ENCODE measurements at regions not wholly inside any gene's neighbourhood (a gene's known extent, or its start where the extent isn't known, plus 50 kb on each side); places are given as distances from the start of the nearest gene placed in this dataset.
"Not testable (repeated sequence)": the region's sequence is repeated elsewhere in the genome, so short reads cannot be mapped to it uniquely, and the experiment has no call there.

DNA sequence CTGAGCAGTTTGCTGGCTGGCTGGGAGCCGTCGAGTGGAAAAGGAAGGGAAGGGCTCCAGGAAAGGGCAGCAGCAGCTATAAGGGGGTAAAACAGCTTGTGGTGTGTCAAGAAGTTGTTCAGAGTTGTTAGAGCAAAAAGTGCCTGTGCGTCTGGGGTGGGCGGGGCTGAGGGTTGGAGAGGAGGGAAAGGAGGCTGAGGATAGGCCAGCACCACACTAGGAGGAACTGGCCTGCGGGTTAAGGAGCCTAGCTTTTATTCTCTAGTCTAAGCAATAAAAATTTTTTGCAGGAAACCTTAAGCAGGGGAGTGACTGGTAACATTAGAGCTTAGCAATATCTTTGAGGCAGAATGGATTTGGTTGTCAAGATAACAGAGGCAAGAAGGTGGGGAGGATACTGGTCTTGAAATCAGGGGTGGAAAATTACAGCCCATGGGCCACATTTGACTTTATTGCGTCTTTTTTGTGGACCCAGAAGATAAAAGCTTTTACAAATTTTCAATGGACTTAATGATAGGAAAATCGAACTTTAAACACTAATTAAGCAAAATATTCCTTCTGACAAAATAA, 134.5 kb upstream of the AADACL2 start:
- FAIRE-seq (no peak), DNase-seq (ENCODE audit: low spot score in 2 of 2) (no peak)

DNA sequence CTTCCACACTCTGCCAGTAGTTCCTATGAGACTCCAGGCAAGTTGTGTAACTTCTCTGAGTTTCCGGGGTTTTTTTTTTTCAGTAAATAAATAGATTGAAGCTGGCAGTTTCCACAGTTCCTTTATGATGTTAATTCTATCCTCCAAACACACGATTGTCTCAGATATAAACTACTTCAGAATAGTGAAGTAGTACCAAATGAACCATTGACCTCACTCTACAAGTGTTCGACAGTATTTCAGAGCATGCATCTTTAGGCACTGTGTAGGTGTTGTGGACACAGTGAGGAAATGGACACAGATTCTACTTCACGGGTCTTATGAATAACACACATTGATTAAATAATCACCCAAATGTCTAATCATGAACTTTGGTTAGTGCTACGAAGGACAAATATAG, 136.1 kb upstream of the IGSF10 start:
- FAIRE-seq (no peak), DNase-seq (ENCODE audit: low spot score in 2 of 2) (no peak)

DNA sequence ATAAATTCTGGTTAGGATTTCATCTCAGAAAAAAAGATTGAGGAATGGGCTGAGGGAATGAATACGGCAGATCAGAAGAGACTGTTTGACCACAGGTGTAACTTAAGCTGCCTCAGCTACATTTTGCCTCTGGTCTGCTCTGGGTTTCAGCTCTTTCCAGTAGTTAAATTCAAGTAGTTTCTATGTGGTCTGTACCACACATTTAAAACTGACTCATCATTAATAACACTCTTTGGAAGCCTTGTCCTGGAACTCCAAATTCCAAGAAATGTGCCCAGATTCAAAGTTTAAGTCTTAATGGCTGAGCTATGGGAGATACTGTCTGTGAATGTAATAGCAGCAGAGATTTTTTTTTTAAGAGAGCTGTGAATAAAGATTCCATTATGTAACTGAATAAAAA, 133.1 kb upstream of the IGSF10 start:
- DNase-seq (ENCODE audit: low spot score in 2 of 2): no peak
- FAIRE-seq: no peak

DNA sequence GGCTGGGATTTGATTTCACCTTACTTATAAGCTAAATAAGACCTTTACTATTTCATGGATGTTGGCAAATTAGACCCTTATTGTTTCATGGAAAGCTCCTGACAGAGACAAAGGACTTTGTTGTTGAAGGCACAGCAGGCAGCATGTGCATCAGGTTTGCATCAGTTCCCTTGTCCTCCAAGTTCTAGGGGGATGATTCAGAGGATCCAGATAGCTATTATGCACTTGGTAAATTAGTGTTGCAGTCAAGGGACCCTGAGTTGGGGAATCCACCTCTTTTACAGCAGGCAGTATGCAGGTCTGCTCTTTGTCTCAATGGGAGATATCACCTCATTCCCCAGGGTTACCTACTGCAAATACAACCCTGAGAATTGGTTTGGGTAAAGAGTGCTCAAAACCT, 131.4 kb upstream of the IGSF10 start:
- FAIRE-seq (no peak), DNase-seq (ENCODE audit: low spot score in 2 of 2) (no peak)

DNA sequence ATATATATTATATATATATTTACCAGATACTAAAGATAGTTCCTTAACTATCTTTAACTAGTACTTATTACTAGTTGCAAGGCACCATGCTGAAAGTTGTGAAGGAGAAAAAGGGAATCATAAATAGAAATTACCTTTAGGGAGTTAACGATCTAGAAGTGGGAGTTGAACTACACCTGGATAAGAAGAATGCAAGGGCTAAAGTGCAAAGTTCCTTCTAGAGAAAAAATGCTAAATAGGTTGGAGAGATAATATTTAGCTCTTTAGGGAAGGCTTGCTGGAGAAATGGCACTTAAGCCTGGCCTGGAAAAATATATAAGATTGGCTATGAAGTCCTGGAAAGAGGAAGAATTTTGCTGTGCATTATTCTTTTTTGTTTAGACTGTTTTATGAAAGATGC, 130.6 kb upstream of the IGSF10 start:
- DNase-seq (ENCODE audit: low spot score in 2 of 2) (no peak), FAIRE-seq (no peak)

DNA sequence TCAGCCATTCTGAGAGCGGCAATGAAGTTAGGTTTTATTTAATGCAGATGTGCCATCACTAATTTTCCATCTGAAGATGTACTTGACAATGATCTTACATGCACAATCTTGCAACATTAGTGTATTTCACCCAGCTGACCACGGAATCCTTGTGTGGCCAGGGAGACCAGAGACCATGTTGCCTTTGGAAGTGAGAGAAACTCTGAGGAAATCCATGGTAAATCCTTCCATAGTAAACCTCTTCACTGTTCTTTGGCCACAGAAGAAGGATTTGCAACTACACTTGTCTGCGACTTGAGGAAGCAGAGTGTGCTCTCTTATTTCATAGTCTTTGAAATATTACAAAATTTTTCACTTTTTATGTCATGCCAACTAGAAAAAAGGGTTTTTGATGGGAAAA, 128.4 kb upstream of the IGSF10 start:
- DNase-seq (ENCODE audit: low spot score in 2 of 2) (no peak), FAIRE-seq (no peak)

DNA sequence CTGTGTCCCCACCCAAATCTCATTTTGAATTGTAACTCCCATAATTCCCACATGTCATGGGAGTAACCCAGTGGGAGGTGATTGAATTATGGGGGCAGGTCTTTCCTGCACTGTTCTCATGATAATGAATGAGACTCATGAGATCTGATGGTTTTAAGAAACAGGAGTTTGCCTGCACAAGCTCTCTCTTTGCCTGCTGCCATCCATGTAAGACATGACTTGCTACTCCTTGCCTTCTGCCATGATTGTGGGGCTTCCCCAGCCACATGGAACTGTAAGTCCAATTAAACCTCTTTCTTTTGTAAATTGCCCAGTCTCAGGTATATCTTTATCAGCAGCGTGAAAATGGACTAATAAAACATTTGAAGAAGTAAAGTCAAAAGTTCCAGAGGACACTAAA, 126.8 kb upstream of the IGSF10 start:
- FAIRE-seq; DNase-seq (ENCODE audit: low spot score in 2 of 2): not testable (repeated sequence)

DNA sequence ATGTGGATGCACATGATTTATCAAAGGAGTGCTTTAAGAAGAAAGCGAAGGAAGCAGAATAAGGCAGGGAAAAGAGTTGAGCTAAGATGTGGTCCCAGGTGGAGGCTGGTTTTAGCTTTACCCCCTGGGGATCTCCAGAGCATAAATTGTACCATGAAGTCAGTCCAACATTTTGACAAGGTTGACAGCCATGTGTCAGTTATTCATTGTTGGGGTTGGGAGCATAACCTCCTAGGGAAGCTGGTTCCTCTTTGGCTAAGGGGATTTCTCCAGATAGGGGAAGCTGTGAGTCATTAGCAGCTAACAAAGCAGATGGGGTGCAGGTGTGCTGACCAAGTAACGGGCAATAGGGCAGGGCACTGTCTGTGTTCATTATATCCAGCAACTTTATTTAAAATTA, 123.7 kb upstream of the IGSF10 start:
- FAIRE-seq (no peak), DNase-seq (ENCODE audit: low spot score in 2 of 2) (no peak)

DNA sequence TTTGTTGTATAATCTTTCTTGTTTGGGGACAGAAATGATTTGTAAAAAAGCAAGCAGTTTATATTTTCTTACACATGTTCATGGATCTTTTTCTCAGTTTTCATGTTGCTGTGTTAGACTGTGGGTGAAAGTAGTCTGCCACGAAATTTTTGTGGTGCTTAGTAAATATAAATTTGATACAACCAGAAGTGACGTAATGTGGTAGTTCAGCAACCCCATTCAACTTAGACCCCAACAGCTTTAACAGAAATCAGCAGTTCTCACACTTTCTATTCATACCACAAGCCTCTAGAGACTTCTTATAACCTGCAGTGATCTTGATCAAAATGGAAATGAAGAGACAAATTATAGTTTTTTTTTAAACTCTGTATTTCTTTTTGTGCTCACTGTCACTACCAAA, 120.2 kb upstream of the IGSF10 start:
- FAIRE-seq (no peak), DNase-seq (ENCODE audit: low spot score in 2 of 2) (no peak)

DNA sequence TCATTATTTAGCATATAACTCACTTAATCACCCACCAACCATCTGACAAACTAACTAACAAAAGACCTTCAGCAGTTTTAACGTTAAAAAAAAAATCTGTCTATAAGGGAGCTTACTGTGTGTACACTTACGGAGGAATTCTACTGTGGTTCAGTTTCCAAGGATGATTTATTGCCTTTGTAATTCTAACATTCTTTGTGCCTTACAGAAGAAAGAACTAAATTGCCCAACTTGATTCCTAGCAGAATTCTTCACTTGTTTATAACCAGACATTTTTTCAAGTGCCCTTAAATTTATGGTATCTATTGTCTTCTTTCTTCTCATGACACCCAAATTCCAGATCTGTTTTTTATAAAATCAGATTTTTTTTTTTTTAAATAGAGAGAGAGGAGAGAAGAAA, 119.7 kb upstream of the IGSF10 start:
- DNase-seq (ENCODE audit: low spot score in 2 of 2) (no peak), FAIRE-seq (no peak)

DNA sequence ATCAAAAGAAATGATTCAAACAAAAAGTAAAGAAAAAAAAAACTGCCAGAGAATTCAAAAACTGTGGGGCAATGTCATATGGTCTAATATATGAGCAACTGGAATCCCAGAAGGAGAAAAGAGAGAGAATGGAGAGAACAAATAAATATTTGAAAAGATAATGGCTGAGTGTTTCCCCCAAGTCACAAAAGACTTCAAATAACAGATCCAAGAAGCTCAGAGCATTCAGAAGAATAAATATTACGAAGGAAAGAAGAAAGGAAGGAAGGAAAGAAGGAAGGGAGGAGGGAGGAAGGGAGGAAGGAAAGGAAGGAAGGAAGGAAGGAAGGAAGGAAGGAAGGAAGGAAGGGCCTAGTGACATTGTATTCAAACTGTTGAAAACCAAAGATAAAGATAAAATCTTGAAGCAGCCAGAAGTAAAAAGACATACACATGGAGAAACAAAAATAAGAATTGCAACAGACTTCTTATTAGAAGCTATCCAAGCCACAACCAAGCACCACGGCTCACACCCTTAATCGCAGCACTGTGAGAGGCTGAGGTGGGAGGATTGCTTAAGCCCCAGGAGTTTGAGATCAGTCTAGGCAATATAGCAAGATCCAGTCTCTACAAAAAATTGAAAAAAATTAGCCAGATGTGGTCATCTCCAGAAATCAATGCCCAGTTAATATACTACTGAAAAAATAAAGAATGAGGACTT, 118.9 kb upstream of the IGSF10 start:
- FAIRE-seq (no peak), DNase-seq (ENCODE audit: low spot score in 2 of 2) (no peak)

DNA sequence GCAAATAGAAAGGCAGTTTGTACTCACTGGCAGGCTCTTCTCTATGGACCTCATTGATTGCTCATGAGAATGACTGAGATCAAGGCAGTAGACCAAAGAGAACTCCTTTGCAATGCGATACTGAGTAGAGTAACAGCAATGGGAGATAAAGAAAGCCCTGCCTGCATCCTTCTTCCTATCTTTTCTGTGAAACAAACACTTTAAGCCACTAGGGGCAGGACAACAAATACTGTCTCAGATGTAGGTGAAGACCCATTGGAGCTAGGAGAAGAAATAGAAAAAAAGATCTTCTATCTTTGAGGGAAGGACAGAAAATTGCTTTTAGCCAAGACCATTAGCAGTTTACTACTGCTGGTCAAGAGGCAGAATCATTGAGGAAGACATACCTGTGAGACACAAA, 117.6 kb upstream of the IGSF10 start:
- DNase-seq (ENCODE audit: low spot score in 2 of 2): no peak
- FAIRE-seq: no peak

DNA sequence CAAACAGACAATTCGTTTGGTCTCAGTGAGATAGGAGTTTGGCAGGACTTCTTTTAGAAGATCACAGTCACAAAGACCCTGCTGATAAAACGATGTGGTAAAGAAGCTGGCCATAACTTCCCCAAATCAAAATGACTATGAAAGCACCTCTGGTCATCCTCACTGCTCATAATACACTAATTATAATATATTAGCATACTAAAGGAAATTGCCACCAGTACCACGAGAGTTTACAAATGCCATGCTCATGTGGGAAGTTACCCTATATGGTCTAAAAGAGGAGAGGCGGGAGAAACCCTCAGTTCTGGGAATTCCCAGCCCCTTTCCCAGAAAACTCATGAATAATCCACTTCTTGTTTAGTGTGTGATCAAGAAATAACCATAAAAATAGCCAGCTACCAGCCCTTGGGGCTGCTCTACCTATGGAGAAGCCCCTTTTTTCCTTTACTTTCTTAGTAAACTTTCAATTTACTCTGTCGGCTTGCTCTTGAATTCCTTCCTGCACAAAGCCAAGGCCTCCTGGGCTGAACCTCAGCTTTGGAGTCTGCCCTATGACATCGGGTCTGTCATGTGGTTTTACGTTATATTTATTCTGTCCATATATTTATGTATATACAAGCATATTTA, 115.8 kb upstream of the IGSF10 start:
- DNase-seq (ENCODE audit: low spot score in 2 of 2) (no peak), FAIRE-seq (no peak)

DNA sequence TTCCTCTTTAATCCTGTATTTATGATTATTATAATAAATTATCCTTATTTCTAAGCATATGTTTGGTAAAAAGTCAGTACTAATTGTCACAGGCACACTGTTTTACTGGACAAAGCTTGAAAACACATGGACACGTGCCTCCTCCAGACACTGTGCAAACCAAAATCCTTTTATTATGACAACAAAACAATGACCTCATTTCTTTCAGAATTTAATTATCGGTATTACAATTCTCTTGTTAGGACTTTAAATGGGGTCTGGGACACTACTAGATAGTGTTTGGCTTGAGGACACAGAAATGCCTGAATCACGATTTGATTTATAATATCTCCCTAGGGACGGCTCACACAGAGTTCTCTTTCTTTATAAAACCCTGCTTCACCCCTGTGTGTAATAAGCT, 107.3 kb upstream of the IGSF10 start:
- DNase-seq (ENCODE audit: low spot score in 2 of 2) (no peak), FAIRE-seq (no peak)

DNA sequence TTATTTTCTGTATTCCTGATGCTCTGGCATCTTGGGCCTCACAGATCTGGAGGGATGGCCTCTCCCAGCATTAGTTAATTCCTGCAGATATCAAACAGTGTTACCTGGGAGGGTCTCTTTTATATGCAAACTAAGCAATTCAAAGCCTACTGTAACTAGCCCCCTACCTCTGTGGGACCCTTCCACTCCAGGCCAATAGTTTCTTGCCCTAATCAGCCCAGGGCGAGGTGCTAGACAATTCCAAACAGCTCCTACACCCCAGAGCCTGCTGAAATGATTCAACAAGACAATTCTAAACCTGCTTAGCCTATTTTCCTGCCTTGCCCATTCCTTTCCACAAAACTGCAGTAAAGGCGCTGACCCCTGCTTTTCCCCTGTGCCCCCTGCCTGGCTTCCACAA, 106.6 kb upstream of the IGSF10 start:
- FAIRE-seq: no peak
- no peak for DNase-seq (ENCODE audit: low spot score in 2 of 2)

DNA sequence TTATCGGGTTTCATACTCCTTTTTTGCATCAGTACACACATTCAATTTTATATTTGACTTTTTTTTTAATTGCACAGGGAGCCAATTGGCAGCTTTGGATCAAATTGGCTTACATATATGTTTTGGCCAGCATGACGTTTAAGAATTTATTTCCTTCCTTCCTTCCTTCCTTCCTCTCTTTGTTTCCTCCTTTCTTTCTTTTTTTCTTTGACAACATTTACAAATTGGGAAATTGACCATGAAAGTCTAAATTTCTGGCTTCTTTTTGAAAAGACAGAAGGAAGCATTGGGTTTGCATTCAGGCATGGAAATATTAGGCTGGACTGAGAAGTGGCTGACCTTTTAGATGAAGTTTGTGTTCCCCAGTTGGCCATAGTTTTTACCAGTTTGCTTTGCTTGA, 103.4 kb upstream of the IGSF10 start:
- no peak for FAIRE-seq

DNA sequence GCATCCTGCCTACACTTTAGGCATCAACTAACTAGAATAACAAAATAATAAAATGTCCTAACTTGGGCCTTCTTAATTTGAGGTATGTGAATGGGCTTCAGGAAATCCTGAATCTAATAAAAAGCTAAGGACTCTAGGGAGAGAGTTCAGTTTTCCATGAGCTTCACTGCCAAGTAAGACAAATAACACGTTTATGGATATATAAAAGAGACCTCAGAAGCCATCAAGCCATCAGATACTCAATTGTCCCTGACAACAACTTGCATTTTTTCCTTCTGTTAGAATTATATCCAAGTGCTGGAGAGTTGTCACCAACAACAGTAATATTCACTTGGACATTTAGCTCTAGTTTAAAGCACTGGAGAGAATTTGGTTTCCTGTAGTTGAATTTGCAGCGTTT, 102.4 kb upstream of the IGSF10 start:
- DNase-seq (ENCODE audit: low spot score in 2 of 2) (no peak), FAIRE-seq (no peak)

More for the DNA sequence above, 103.4 kb upstream of the IGSF10 start:
- no peak for DNase-seq (ENCODE audit: low spot score in 2 of 2)

DNA sequence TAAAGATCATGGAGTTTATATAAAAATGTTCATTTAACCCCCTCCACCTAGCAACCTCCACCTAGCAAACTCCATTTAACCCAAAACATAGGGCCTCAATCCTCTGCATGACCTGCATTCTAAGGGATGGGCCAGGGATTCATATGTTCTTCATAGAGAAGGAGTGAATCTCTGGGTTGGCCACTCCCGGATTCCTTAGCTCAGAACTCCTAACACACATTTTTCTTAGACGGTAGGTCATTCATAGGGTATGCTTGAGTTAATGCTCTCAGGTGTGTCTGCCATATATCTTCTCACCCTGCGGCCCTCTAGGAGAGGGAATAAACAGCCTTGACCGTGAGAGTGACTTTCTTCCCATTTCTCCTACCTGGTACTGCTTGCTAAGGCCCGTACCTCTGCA, 102.0 kb upstream of the IGSF10 start:
- DNase-seq (ENCODE audit: low spot score in 2 of 2) (no peak), FAIRE-seq (no peak)

DNA sequence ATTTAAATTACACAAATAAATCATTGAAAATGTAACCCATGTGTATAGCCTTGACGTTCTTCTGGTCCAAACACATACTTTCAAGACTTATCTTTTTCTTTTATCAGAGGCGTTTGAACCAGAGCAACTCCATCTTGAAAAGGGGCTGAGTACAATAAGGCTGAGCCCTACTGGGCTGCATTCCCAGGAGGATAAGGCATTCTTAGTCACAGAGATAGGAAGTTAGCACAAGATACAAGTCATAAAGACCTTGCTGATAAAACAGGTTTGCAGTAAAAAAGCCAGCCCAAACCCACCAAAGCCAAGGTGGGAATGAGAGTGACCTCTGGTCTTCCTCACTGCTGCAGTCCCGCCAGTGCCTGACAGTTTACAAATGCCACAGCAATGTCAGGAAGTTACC, 101.0 kb upstream of the IGSF10 start:
- DNase-seq (ENCODE audit: low spot score in 2 of 2) (no peak), FAIRE-seq (no peak)

DNA sequence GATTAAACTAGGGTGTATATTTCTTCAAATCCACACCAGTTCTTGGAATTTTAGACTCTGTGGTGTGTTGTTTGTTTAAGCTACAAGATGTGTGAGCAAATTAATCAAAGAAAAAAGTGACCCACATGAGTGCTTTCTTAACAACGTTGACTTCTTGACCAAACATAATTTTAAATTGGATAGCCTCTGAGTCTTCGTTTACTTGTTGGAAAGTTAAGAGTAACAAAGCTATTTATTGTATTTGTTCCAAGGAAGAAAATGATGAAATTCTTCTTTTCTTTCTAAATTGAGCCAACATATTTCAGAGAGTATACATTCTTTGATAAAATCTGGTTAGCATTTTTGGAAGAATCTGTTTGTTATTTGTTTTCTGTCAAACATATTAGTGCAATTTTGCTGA, 99.9 kb upstream of the IGSF10 start:
- DNase-seq (ENCODE audit: low spot score in 2 of 2) (no peak), FAIRE-seq (no peak)

DNA sequence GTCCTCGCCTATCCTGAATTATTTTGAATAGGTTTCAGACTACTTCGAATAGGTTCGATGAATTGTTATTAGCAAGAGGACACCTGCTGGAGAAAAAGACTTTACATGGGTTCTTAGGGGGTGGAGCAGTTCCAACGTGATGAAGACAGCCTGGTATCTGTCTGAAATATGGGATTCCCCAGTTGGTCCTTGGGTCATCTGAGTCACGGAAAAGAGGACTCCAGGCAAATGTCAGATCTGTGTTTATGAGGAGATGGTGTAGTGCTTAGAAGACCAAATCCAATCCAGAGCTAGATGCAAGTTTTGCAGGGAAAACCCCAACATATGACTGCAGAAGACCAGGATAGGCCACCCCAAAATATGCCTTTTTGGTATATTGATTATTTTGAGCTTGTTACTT, 98.9 kb upstream of the IGSF10 start:
- no peak for FAIRE-seq

DNA sequence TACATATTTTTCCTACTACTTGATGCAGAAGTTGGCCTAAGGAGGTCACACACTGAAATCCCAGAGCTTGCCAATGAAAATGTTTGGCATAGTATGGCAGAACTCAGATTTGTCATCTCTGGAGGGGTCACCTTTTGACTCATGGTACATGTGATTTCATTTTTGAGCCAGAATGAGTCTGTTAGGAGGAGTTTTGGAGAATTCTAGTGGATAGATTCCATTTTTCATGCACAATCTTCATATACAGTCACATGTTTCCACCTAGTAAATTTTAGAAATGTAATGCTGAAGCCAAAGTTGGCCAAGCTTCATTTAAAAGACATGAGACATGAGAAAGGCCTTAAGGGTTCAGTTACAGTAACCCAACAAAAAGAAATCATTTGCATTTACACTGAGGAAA, 97.8 kb upstream of the IGSF10 start:
- DNase-seq (ENCODE audit: low spot score in 2 of 2): no peak
- FAIRE-seq: no peak

More for the DNA sequence above, 98.9 kb upstream of the IGSF10 start:
- DNase-seq (ENCODE audit: low spot score in 2 of 2): no peak
